WTC11 (cell line): ENCODE measurements at regions not wholly inside any gene's neighbourhood (a gene's known extent, or its start where the extent isn't known, plus 50 kb on each side); places are given as distances from the start of the nearest gene placed in this dataset.

Experiments used
- AFF4 ChIP-seq: sonication (generic); formaldehyde crosslinking; IDR thresholded peaks from 2 replicates; pipeline ENCODE4 v1.8.1; 2023; ENCODE audit warnings: mild to moderate bottlenecking, missing genetic modification reagents, borderline replicate concordance
- CTCF ChIP-seq: fragments of 200-600 bp; IDR thresholded peaks from 2 replicates; pipeline ENCODE4 v1.8.0; 2022; ENCODE audit warnings: antibody characterized with exemption
- FOXK1 ChIP-seq: sonication (generic); formaldehyde crosslinking; IDR thresholded peaks from 2 replicates; pipeline ENCODE4 v1.8.0; 2022; ENCODE audit warnings: mild to moderate bottlenecking, moderate library complexity, missing genetic modification reagents
- MAX ChIP-seq: sonication (generic); formaldehyde crosslinking; IDR thresholded peaks from 2 replicates; pipeline ENCODE4 v1.8.0; 2022; ENCODE audit warnings: mild to moderate bottlenecking, missing genetic modification reagents
- MLX ChIP-seq: sonication (generic); formaldehyde crosslinking; IDR thresholded peaks from 2 replicates; pipeline ENCODE4 v1.8.1; 2023; ENCODE audit warnings: mild to moderate bottlenecking, missing genetic modification reagents, moderate library complexity
- SMAD3 ChIP-seq: sonication (generic); formaldehyde crosslinking; IDR thresholded peaks from 2 replicates; pipeline ENCODE4 v1.8.0; 2022; ENCODE audit warnings: missing genetic modification reagents, mild to moderate bottlenecking, borderline replicate concordance
- SP1 ChIP-seq: sonication (generic); formaldehyde crosslinking; conservative IDR thresholded peaks from 2 replicates; pipeline ENCODE4 v1.8.1; 2022; ENCODE audit warnings: missing genetic modification reagents
- TEAD1 ChIP-seq: sonication (generic); formaldehyde crosslinking; IDR thresholded peaks from 2 replicates; pipeline ENCODE4 v1.8.0; 2022; ENCODE audit warnings: mild to moderate bottlenecking, missing genetic modification reagents
- TP53 ChIP-seq: sonication (generic); formaldehyde crosslinking; IDR thresholded peaks from 2 replicates; pipeline ENCODE4 v1.8.1; 2023; ENCODE audit warnings: mild to moderate bottlenecking, missing genetic modification reagents
- ZNF416 ChIP-seq: fragments of 250-450 bp; sonication (Bioruptor Pico); IDR thresholded peaks from 2 replicates; pipeline ENCODE4 v1.9.0; 2021; ENCODE audit warnings: mild to moderate bottlenecking, inconsistent platforms
- ZNF512 ChIP-seq: sonication (generic); formaldehyde crosslinking; IDR thresholded peaks from 2 replicates; pipeline ENCODE4 v1.8.1; 2022; ENCODE audit warnings: missing genetic modification reagents, borderline replicate concordance

GRCh38 chr6:84605298-84605697, 159.1 kb downstream of the TBX18 start:
- no peak for TF ChIP-seq FOXK1 (CRISPR knock-in tag)
- TF ChIP-seq CTCF: no peak
- TF ChIP-seq TEAD1 (CRISPR knock-in tag): no peak
- TF ChIP-seq ZNF416 (CRISPR knock-in tag): no peak
- no peak for TF ChIP-seq MAX (CRISPR knock-in tag)
- TF ChIP-seq TP53: no peak
- TF ChIP-seq SMAD3: no peak
- no peak for TF ChIP-seq AFF4
- TF ChIP-seq MLX (CRISPR knock-in tag): no peak
- TF ChIP-seq ZNF512 (CRISPR knock-in tag): no peak
- no peak for TF ChIP-seq SP1
